Spleen (tissue), 7 donors: ENCODE measurements at regions not wholly inside any gene's neighbourhood (a gene's known extent, or its start where the extent isn't known, plus 50 kb on each side); places are given as distances from the start of the nearest gene placed in this dataset.

ENCODE experiments used
- POLR2A ChIP-seq, 3 donors: fragments of 450-650 bp; IDR thresholded peaks; one replicate each; pipeline ENCODE4 v1.5.1; 2017; ENCODE audit warnings: antibody characterized with exemption in 3 of 3, mild to moderate bottlenecking in 1 of 3
- TF ChIP-seq, protein P1 (sequence below), 11 experiments: fragments of 200-600 bp in 7 of 11; fragments of 450-650 bp in 4 of 11; sonication (generic) in 4 of 11; IDR thresholded peaks in 8 of 11; conservative IDR thresholded peaks in 3 of 11; 1 replicate in 7 of 11; 2 replicates in 4 of 11; pipeline versions ENCODE4 v1.4.0 to v1.8.0; 2016 to 2021; ENCODE audit warnings: antibody characterized with exemption in 11 of 11, inconsistent platforms in 4 of 11, mild to moderate bottlenecking in 1 of 11
- donor health status: DM: no; HTN: no; CAD: no; lungs with moderate emphysema.
- donor health status: DM: no; HTN: no; CAD: no.
- donor health status: DM: no; HTN: no; CAD: no.

DNA sequence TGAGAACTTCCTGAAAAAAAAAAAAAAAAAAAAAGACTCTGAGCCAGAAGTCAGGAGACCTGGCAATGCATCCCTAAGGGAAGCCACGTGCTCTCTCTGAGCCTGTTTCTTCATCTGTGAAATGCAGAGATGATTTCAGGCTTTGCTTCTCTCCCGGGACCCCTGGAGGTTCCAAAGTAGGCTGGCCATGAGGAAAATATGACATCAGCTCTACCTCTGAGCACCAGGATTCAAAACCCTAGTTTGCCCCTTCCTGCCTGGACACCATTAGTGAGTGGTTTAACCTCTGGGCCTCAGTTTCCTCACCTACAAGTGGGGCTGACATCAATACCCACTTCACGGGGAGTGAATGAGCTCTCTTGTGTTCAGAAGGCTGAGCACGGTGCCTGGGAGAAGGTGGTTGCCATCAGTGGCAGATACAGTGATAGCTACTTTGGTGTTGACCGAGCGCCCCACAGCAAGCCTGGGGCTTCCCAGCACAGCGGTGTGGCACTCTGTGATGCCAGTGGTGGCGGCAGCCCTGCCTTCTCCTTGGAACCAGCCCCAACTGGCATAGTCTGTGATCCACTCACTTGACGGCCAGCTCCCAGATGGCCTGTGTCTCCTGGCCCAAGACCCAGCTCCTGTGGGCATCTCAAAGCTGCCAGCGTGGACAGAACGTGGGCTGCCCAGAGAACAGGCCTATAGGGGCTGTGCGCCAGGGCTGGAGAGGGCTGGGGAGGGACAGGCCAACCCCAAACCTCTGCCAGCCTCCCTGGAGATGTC is 153.1 kb upstream of the UNC5B start:
- TF ChIP-seq POLR2A (IDR thresholded peaks at IDR 0.05), result no peak
- TF ChIP-seq, protein P1, sequence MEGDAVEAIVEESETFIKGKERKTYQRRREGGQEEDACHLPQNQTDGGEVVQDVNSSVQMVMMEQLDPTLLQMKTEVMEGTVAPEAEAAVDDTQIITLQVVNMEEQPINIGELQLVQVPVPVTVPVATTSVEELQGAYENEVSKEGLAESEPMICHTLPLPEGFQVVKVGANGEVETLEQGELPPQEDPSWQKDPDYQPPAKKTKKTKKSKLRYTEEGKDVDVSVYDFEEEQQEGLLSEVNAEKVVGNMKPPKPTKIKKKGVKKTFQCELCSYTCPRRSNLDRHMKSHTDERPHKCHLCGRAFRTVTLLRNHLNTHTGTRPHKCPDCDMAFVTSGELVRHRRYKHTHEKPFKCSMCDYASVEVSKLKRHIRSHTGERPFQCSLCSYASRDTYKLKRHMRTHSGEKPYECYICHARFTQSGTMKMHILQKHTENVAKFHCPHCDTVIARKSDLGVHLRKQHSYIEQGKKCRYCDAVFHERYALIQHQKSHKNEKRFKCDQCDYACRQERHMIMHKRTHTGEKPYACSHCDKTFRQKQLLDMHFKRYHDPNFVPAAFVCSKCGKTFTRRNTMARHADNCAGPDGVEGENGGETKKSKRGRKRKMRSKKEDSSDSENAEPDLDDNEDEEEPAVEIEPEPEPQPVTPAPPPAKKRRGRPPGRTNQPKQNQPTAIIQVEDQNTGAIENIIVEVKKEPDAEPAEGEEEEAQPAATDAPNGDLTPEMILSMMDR (IDR thresholded peaks at IDR 0.05 in 8 of 11, conservative IDR thresholded peaks at IDR 0.05 in 3 of 11), result no peak
